Fibroblast of the aortic adventitia (primary cell): ENCODE measurements at regions not wholly inside any gene's neighbourhood (a gene's known extent, or its start where the extent isn't known, plus 50 kb on each side); places are given as distances from the start of the nearest gene placed in this dataset.

Experiments used
- DNase-seq: peaks from one replicate; pipeline ENCODE4 v3.0.0-alpha.2; 2010; ENCODE audit warnings: low read depth
- H3K4me3 ChIP-seq: 2 replicates; pipeline ENCODE4 v1.5.1; 2011; ENCODE audit warnings: low read depth, mild to moderate bottlenecking, control low read depth, low read length, moderate library complexity
- TF ChIP-seq, protein P1 (sequence below): IDR thresholded peaks from 2 replicates; pipeline ENCODE4 v1.5.1; 2011; ENCODE audit warnings: mild to moderate bottlenecking, low read length, control low read depth, inconsistent platforms; ENCODE audit not compliant: insufficient read depth

DNA sequence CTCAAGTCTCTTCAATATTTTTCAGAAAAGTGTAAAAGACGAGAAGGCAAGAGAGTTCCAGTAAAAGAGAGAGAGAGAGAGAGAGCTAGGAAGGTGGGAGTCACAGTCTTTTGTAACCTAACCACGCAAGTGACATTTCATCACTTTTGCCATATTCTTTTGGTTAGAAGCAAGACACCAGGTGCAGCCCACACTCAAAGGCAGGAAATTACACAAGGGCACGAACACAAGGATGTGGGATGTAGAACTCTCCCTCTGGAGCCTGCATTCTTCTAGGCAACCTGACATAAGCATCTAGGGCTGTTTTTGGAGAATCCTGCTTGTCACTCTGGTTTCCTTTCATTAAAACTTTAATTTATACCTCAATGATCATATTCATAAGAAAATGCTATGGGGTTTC, 1213.1 kb downstream of the DNAJB9 start:
- no peak overlapping the region for H3K4me3 ChIP-seq
- TF ChIP-seq, protein P1, sequence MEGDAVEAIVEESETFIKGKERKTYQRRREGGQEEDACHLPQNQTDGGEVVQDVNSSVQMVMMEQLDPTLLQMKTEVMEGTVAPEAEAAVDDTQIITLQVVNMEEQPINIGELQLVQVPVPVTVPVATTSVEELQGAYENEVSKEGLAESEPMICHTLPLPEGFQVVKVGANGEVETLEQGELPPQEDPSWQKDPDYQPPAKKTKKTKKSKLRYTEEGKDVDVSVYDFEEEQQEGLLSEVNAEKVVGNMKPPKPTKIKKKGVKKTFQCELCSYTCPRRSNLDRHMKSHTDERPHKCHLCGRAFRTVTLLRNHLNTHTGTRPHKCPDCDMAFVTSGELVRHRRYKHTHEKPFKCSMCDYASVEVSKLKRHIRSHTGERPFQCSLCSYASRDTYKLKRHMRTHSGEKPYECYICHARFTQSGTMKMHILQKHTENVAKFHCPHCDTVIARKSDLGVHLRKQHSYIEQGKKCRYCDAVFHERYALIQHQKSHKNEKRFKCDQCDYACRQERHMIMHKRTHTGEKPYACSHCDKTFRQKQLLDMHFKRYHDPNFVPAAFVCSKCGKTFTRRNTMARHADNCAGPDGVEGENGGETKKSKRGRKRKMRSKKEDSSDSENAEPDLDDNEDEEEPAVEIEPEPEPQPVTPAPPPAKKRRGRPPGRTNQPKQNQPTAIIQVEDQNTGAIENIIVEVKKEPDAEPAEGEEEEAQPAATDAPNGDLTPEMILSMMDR, result no peak
- no peak for DNase-seq

DNA sequence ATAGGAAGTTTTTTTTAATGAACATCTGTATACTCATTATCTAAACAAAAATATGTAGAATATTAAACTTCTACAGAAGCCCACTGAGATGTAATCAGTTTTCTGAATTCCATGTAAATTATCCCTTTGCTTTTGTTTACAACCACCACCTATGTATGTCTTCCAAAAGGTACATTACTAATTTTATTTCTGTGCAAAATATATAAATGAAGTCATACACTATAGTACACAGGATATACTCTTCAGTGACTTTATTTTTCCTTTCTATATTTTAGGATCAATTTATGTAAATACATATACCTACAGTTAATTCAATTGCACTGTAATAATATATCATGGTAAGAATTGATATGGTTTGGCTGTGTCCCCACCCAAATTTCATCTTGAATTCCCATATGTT, 1236.9 kb downstream of the DNAJB9 start:
- TF ChIP-seq, protein P1, result no peak
- no peak for DNase-seq
- no peak overlapping the region for H3K4me3 ChIP-seq

DNA sequence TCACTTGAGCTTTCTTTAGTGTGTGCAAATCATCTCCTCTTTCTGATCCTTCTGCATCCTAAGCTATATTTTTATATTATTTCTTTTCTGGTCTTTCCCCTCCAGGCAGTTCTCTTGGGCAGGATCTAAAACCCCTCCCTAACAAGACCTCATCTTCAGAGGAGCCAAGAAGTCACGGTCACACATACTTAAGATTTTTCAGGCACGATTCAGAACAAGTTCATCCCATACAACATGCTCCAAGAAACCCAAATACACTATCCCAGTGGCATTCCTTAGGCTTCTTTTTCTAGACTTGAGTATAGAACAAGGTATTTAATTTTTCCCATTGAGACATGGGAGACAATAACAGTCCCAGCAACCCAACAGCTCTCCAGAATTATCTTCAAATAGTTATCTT, 1251.5 kb downstream of the DNAJB9 start:
- no peak overlapping the region for H3K4me3 ChIP-seq
- TF ChIP-seq, protein P1, result no peak
- DNase-seq, result no peak

DNA sequence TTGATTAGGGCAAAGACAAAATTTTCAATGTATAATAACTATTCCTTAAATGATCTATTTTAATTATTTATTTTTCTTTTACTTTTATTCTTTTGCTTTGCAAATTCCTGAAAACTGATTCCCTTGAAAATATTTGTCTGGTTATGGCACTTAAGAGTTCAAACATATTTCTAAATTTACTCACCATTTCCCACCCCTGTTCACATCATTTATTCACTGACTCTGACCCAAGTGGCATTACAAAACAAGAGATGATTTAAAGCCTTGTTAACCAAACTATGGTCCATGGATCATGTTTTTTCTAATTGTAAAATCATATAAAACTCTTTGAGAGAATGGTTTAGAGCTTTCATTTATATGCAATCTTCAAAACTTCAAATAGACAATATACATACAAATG, 1256.1 kb upstream of the LRRN3 start:
- TF ChIP-seq, protein P1, result no peak
- DNase-seq, result no peak
- no peak overlapping the region for H3K4me3 ChIP-seq

DNA sequence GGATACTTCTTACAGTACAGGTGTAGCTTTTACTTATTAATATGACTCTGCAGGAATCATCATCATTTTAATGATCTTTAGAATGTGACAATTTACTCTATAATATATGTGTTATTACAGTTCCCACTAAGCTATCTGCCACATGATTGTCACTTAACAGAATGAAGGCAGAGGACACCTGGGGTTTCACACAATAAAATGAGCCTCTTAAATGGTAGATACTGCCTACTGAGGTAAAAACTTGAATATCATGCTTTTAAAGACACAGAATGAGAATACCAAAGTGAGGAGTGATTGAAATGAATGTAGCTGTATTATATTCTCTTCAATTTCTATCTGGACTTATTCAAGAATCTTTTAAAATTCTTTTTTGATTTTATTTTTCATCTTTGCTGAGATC, 1255.3 kb upstream of the LRRN3 start:
- H3K4me3 ChIP-seq, result no peak overlapping the region
- no peak for DNase-seq
- TF ChIP-seq, protein P1, result no peak

DNA sequence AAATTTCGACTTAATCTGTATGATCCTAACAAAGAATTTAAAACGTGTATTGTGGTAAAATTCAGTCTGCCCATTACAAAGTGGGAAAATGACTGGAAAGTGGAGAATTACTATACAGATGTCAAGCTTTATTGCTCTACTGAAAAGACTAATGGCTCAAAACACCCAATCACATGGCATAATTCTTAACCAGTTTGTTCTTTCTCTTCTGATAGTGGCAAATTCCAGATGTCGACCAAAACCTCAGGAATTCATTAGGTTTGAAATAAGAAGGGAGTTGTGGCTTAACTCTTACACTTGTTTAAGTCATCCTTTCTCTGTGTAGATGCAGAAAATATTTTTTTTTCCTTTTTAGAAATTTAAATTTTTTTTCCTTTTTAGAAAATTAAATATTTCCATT, 1254.9 kb upstream of the LRRN3 start:
- H3K4me3 ChIP-seq, result no peak overlapping the region
- DNase-seq, result no peak
- TF ChIP-seq, protein P1, result no peak

DNA sequence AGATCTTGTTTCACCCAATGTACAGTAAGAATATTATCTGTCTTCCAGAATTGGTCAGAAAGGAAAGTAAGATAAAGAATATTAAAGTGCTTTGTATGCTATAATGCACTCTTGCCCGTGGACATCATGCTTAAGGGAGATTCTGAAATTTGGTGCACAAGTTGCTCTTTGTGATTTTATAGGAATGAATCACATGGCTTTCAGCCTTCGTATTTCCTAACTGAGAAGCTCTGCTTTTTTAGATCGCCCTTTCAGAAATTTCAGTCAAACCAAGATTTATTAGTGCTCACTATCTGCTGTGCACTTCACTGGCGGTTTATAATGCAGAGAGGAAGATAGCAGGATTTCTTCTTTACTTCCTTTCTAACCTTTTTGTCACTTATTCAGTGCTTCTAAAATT, 1248.5 kb upstream of the LRRN3 start:
- TF ChIP-seq, protein P1, result no peak
- no peak for DNase-seq
- no peak overlapping the region for H3K4me3 ChIP-seq
